ENCODE measurements at regions not wholly inside any gene's neighbourhood (a gene's known extent, or its start where the extent isn't known, plus 50 kb on each side); places are given as distances from the start of the nearest gene placed in this dataset.

DNA sequence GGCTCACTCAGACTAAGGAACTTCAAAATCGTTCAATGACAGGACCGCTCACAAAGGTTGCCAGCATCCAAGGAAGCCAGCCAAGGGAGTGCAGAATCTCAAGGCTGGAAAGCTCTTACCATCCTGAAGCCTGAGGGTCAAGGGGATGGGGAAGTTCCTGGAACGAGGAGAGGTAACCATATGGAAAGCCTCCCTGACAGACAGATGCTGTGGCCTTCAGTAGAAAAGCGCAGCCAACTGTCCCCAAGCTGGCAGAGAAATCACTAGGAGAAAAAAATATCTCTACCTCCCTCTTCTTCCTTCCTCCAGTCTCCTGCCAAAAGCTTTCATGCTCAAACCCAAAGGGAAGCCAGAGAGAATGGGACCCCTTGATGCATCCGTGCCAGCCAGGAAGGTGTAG, 90.5 kb upstream of the RANBP3L start:
- no peak overlapping the region for H3K27ac ChIP-seq (ENCODE audit: insufficient read depth, low read length)
- H3K23ac ChIP-seq (ENCODE audit: low read depth, low read length): no peak overlapping the region
- no peak overlapping the region for H3K4me2 ChIP-seq (ENCODE audit: low read depth, low read length)
- BruUV-seq (replicated peaks): no TSS peak
- in situ Hi-C loops (cut with MboI; ENCODE audit: low sequenced_read_pairs): no loop called here
- intact Hi-C loops (cut with micrococcal nuclease): loop anchor here (10.0 kb wide), 1 partner anchor 217 kb away; no protein-coding TSS in a partner anchor
- ChIA-PET POLR2A (ENCODE audit: unreplicated experiment) (no interaction called here), CTCF (no interaction called here)
- no peak overlapping the region for H3K4ac ChIP-seq (ENCODE audit: low read depth, low read length)
- no peaks in the 10 kb centered on the region for H3K36me3 ChIP-seq (ENCODE audit: control insufficient read depth, insufficient read depth, low read length)
- no peak overlapping the region for H2BK15ac ChIP-seq (ENCODE audit: low read depth, low read length)
- no peak overlapping the region for H3K4me3 ChIP-seq (ENCODE audit: insufficient read depth, low read depth, low read length)
- no peak overlapping the region for H2BK20ac ChIP-seq (ENCODE audit: low read depth, low read length)
- no peak overlapping the region for H2BK120ac ChIP-seq (ENCODE audit: low read depth, low read length)
- no peak overlapping the region for H4K8ac ChIP-seq (ENCODE audit: low read depth in 2 of 2, low read length in 2 of 2)
- no peak overlapping the region for H4K91ac ChIP-seq (ENCODE audit: insufficient read depth, low read depth, low read length)
- H3K4me1 ChIP-seq (ENCODE audit: control insufficient read depth, insufficient read depth, low read length): no peaks in the 10 kb centered on the region
- no peak for ATAC-seq (ENCODE audit: low read depth)
- H2AK9ac ChIP-seq (replicated peaks; ENCODE audit: low read depth, low read length, poor library complexity): no peak overlapping the region
- H3K56ac ChIP-seq (ENCODE audit: extremely low read depth, insufficient read depth, low read length): no peak overlapping the region
- no peak for TF ChIP-seq BHLHE40 (IDR thresholded peaks at IDR 0.05; ENCODE audit: low read depth, low read length)
- H3K9me1 ChIP-seq (ENCODE audit: insufficient read depth, low read length): no peaks in the 10 kb centered on the region
- H3K18ac ChIP-seq (ENCODE audit: low read depth, low read length): no peak overlapping the region
- H4K5ac ChIP-seq (ENCODE audit: low read depth, low read length): no peak overlapping the region
- no peak overlapping the region for H3K9ac ChIP-seq (ENCODE audit: low read depth, low read length)
- H3K27me3 ChIP-seq (ENCODE audit: control insufficient read depth, insufficient read depth, low read length): peaks cover 14% of the 10 kb centered on the region
- H2BK5ac ChIP-seq (ENCODE audit: low read depth, low read length, poor library complexity, severe bottlenecking): no peak overlapping the region
- no peak overlapping the region for H3K14ac ChIP-seq (replicated peaks; ENCODE audit: low read depth, low read length)
- H2AK5ac ChIP-seq (ENCODE audit: low read depth, low read length): no peak overlapping the region
- no peak overlapping the region for H2AFZ ChIP-seq (replicated peaks; ENCODE audit: low read length, poor library complexity)
- H3K9me3 ChIP-seq (ENCODE audit: control insufficient read depth, insufficient read depth, low read length): no peaks in the 10 kb centered on the region
- no peaks in the 10 kb centered on the region for H4K20me1 ChIP-seq (ENCODE audit: insufficient read depth, low read length)
- dilution Hi-C loops (cut with HindIII; ENCODE audit: low sequenced_read_pairs, unreplicated experiment): no loop called here
- no peak for DNase-seq
- no peaks in the 10 kb centered on the region for H3K79me1 ChIP-seq (ENCODE audit: low read depth in 1 of 2, low read length in 2 of 2)
- 14% methylated on average over 1 of the region's 5 CpGs; no CpG with 5 or more reads in 1 of the 2 experiments for WGBS, 2 experiments (ENCODE audit: extremely low coverage in 2 of 2, insufficient read length in 1 of 2)

All from IMR-90 (cell line).